GM21619 (cell line): ENCODE measurements at regions not wholly inside any gene's neighbourhood (a gene's known extent, or its start where the extent isn't known, plus 50 kb on each side); places are given as distances from the start of the nearest gene placed in this dataset.

Experiments used
- ATAC-seq: cut with Tn5 transposase; IDR thresholded peaks from one replicate; pipeline ENCODE4 v1.9.1; 2021; ENCODE audit not compliant: unreplicated experiment

DNA sequence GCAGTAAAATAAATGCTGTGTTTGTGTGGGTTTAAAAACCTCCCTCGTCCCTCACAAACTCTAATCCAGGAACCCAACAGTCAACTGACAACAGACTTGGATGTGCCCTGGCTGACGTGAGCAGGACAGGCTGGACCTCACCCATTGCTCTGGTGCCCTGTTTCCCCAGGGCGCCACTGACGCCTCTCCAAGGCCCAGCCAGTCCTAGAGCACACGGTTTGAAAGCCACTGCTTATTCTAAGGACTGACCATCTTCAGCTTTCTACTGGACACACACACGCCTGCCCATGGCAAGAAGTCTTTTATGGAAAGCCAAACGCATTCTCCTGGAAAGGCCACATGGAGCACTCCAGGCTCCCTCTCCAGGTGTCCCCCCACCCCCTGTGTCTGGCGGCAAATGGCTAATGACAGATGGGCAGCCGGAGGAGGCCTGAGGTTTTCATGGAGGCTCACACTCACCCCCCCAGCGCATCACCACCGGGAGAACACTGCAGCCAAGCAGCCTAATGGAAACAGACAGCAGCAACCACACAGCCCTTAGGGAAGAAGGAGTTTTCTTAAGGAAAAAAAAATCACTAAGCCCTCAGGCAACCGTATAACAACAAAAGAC lies 319.2 kb downstream of the SOX9 start:
- no peak for ATAC-seq

DNA sequence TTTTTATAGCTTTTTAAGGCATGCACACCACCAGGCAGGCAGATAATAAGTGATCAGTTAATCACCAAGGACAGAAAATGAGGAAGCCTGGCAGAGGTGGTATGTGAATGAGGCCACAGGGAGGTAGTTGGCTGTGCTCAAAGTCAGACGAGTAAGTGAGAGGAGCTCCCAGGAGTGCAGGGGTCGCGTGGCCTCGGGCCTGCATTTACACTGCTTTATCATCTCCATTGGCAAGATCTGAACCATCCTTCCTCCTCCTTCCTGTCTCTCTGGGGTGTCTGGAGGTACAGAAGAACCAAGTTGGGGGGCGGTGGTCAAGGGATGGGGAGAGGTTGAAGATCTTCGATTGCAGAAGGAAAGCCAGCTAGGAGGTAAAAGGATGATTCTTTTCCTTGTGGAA lies 320.1 kb downstream of the SOX9 start:
- ATAC-seq, result no peak

DNA sequence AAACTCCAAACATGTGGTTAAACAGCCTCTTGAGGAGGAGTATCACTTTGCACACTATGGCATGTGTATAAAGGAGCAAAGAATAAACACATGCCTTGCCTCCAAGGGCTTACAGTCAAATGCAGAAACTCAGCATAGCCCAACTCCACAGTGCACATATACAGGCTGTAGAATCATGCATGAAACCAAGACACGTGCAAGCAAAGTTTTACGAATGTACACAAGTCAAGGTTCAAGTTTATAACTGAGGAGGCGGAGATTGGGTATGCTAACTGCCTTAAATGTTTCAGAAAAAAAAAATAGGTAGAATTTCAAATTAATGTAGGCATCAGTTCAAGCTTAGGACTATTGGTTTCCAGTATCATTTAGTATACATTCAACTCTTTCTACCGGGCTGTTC lies 321.1 kb downstream of the SOX9 start:
- ATAC-seq, result no peak

DNA sequence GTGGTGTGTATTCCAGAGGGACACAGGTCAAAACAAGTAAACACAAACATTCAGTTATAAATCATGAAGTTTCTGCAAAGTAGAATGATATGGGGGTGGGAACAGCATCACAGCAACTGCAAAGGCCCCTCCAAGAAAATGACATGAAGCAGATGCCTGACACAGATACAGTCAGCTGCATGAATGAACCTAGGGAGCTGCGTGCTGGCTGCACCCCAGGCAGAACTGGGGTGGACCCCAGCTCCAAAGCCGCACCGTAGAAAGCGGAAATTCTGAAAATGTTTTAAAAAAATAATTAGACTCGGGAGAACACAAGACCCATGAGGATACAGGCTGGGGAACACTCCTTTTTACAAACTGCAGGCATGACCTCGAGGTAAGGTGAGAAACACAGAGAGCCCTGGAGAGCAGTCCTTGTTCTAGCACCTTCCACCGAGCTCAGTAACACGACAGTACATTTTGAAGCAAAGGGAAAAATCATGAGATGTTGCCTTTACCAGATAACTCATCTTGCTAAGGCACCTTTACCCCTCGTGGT lies 323.8 kb downstream of the SOX9 start:
- no peak for ATAC-seq

DNA sequence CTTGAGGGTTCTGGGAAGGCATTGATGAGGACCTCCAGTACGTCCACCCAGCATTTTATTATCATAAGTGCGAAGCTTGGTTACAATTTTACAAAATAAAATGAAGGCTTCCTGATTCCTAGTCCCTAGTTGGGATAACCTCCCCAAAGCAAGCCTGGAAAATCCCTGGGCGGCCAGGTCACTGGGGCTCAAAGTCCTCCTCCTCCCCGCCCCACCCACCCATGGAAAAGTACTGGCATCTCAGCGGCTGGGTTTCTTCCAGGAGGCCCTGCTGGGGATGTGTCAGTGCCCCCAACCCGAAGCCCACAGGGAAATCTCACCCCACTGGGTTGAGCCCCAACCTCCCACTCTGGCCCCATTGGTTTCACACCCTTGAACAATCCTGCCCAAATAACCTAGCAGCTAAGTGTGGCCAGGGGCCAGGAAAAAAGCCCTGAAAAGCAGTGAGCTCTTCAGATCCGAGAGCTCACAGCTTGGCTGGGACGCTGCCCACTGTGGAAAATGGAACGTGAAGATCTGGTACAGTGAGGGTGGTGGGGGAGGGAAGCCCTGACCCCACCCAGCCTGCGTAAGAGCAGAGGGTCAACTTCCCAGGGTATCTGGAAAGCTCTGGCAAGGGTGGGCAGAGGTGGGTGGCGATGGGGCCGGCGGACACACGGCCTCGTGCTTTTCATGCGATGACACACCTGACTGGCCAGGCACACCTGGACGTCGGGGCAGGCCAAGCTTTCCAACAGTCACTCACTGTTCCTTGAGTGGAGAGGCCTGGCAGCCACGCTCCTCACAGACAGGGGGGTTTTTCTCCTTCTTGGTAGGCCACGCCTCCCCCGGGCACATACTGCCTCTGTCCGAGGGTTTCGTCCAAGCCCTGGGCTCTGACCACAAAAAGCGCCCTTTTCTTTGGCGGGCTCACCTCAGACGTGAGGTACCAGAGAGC lies 324.5 kb downstream of the SOX9 start:
- ATAC-seq, result no peak

DNA sequence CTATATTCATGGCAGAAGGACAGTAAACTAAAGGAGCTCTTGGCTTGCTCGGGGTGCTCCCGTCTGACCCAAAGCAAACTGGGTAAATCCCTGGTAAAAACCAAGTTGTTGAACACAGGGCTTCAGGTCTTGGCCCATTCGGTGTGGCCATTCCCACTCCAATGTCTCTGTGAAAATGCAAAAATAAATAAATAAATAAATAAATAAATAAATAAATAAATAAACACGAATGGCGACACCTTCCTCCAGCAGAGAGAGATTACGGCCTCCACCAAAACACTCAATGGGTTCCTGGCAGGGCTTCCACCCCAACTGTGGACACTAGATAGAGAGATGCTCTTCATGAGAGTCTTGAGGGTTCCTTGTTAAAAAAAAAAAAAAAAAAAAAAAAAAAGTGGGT lies 325.3 kb downstream of the SOX9 start:
- no peak for ATAC-seq

DNA sequence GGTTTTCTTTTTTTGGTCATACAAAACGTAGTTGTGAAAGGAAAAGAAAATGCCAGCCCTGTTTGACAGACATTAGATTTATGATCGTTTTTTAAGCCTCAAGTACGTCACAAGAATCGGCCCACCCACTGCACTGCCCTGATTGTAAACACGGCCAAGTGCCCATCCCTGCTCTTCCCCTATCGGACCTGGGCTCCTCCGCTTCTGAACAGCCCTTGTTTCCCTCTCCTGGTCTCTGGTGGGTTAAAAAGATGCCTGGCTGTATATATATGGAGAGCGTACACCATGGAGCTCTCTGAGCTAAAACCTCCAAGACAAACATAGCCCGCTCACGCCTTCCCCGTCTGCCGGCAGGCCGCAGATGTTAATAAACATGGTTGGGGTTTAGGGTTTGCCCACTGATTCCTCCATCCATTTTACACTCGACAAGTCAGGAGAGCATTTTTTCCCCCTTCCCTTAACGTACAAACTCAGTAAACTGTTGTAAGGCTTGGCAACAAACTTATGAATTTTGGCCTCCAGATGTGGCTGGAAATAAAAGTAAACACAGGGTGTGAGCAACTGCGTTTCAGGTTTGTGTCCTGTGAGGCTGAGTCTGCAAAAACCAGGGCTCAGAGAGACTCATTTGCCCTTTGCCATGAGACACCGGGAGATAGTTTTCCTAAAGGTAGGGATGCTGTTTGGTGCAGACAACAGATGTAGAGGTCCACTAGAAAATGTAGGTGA lies 325.9 kb downstream of the SOX9 start:
- ATAC-seq, result no peak

DNA sequence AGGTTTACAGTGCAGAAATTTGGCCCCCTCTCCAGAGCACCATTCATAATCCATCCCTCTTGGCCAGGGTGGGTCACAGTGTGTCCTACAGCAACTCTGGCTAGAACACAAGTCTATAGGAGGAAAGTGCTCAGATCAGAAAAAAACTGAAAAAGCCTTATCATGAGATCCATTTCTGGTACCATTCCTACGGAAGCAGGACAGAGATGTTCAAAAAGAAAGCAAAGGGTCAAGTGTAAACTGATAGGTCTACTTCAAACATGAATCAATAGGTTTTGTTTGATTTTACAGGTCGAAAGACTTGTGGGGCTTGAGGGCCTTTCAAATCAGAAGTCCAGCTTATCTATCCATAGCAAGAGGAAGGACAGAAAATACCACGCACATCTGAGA lies 326.4 kb downstream of the SOX9 start:
- no peak for ATAC-seq

DNA sequence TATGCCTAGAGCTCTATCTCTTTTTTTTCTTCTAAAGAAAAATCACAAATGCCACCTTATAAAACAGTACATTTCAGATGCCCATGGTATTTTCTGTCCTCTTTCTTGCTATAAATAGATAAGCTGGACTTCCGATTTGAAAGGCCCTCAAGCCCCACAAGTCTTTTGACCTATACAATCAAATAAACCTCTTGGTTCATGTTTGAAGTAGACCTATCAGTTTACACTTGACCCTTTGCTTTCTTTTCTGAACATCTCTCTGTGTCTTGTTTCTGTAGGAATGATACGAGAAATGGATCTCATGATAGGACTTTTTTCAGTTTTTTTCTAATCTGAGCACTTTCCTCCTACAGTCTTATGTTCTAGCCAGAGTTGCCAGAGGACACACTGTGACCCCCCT lies 327.2 kb downstream of the SOX9 start:
- no peak for ATAC-seq

DNA sequence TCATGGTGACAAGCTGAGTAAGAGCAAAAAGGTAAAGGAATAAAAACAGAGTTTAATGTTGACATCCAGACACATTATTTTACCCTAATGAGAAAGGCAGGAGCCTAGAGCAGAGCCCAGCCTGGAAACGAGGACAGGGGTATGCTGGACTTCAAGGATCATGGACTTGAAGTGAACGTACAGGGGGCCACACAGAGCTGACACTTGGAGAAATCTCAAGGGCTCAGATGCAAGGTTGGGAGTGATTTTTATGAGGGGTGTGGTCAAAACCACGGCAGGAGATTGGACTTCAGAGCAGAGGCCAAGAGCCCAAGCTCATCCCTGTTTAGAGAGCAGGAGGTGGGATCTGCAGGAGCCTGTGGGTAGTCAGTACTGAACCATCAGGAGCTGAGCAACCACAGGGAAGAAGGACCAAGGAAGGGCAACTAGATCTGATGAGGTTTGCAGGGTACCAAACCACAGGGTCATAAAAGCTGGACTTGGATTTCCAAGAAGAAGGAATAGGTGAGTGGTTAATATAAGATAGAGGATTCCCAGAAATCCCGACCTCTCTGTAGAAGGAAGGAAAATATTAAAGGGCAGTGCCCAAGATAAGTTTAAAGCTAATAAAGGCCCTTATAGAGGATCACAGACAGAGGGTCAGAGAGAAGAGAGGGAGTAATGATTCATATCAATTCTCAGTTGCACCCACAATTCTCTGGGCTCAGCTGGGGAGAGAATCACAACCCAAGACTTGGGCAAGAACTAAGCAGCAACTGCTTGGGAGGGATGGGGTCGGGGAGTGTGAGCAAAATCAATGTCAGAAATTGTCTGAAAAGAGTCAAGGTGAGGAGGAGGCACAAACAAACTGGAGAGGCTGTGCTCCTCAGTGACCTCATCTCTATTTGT lies 331.7 kb downstream of the SOX9 start:
- ATAC-seq, result peak; percentile 53

DNA sequence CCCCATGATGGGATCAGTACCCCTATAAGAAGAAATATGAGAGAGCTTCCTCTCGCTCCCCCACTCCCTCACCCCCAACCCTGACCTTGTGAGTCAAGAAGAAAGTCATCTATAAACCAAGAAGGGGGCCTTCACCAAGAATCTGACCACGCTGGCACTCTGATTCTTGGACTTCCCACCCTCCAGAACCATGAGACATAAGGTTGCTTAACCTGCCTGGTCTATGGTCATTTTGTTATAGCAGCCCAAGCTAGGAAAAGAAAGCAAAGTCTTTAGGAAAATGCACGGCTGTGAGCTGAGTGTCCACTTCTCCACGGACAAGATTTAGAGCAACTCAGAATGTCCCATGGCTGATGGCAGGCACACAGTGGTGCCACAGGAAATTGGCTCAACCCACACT lies 333.5 kb downstream of the SOX9 start:
- ATAC-seq, result no peak

DNA sequence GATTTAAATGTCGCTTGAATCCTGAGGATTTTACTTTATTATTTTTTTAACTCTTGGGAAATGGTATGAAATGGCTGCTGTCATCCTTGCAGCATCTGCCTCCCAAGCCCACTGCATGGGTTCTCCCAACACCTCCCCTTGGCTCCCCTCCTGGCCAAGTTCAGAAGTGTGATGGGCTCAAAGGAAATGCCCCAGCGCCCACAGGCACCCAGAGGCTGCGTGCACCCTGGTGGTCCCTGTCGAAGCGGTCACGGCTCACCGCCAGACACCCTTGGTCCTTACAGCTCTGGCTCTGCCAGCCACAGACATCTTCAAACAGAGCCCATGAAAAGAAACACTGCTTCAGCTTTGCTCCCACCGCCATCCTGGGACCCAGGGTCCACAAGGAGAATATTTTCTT lies 334.7 kb downstream of the SOX9 start:
- ATAC-seq, result no peak

DNA sequence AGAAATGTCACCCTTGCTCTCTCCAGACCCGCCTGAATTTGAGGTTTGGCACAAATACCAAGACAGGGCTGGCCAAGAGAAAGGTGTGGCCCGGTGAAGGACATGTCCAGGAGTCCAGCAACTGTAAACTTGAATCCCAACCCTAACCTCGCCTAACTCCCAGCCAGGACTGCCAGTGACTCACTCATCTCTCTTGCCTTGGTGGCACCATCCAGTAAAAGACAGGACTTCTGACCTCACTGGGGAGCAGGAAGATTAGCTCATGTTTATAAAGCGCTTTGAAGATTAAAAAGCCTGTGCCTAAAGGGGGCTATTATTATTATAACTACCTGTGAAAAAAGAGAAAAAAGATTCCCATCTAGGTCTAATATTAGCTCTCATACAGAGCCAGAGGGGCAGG lies 335.3 kb downstream of the SOX9 start:
- ATAC-seq, result no peak

DNA sequence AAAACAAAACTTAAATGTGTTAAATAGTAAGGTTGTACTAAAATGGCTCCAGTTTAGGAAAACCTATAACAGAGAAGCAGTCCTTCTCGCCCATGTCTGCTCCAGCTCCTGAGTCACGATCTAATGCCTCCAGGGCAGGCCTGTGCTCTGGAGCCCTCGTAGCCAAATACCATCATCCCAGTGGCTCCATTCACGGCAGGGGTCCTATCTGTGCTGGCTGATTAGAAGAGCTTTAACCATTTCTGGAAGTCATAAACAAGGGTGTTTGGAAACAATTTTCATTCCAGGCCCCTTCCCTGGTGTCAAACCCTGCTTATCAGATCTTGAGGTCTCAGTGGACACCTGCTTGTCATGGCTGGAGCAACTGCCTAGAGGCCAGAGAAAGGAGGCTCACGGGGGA lies 336.9 kb downstream of the SOX9 start:
- no peak for ATAC-seq

DNA sequence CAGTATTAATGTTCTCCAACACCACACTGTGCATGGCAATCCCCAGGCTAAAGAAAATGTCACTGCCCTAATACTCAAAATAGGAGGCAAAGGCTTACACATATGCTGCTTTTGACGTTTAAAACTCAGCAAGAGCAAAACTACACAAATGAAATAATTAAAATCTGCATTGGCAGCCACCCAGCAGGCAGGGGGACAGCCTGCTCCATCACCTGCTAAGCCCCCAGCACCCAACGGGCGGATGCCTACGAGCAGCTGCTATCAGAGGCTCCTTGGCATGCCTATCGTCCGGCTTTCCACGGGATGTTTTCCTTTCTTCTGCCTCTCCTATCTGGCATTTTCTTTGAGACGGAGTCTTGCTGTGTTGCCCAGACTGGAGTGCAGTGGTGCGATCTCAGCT lies 337.5 kb downstream of the SOX9 start:
- ATAC-seq, result no peak

DNA sequence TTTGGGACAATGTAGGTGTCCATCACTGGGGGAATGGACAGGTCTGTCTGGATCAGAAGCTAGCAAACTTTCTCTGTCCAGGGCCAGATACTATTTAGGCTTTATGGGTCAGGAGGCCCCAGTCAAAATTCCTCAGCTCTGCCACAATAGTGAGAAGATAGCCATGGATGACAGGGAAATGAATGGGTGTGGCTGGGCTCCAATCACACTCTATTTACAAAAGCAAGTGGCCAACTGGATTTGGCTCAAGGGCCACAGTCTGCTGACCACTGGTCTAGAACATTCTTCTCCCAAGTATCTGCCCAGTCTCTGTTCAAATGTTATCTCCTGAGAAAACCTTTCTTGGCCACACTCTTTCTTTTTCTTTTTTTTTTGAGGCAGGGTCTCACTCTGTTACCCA lies 339.9 kb downstream of the SOX9 start:
- no peak for ATAC-seq

DNA sequence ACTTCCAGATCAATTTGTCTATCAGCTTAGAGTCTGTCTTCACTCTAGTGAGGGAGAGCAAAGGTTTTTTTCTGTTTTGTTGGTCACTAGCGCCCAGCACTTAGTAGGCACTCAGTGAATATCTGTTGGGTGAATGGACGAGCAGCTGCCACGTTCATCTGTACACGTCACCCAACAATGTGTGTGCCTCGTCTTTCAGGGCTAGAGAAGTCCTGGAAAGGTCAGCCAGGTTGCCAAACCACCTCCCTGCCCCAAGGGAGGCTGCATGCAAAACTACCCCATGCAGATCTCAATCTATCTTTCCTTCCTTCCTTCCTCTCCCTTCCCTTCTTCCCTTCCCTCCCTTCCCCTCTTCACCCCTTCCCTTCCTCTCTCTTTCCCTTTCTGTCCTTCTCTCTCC lies 340.9 kb downstream of the SOX9 start:
- no peak for ATAC-seq

DNA sequence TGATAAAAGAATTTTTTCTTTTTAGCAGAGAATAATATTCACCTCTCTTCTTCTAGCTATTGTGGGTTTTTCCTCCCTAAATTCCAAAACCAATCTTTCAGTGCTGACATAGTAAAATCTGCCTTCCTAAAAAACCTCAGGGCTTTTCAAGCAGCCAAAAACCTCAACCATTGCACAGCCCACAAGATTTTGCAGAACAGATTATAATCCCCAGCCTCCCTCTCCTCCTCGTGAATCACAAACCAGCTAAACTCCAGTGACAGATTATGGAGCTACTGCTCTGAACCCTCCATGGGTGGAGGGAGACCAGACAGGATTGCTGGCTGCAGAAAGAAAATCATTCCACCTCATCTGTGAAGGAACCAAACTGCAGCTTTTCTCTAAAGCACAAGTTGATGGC lies 341.6 kb downstream of the SOX9 start:
- no peak for ATAC-seq

DNA sequence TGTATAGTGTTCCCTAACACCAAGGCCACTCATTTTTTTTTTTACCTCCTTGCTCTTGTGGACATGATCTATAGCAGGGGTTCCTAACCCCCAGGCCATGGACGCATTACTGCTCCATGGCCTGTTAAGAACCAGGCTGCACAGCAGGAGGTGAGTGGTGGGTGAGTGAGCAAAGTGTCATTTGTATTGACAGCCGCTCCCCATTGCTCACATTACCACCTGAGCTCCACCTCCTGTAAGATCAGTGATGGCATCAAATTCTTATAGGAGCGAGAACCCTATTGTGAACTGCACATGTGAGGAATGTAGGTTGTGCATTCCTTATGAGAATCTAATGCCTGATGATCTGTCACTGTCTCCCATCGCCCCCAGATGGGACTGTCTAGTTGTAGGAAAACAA lies 342.0 kb downstream of the SOX9 start:
- ATAC-seq, result no peak

DNA sequence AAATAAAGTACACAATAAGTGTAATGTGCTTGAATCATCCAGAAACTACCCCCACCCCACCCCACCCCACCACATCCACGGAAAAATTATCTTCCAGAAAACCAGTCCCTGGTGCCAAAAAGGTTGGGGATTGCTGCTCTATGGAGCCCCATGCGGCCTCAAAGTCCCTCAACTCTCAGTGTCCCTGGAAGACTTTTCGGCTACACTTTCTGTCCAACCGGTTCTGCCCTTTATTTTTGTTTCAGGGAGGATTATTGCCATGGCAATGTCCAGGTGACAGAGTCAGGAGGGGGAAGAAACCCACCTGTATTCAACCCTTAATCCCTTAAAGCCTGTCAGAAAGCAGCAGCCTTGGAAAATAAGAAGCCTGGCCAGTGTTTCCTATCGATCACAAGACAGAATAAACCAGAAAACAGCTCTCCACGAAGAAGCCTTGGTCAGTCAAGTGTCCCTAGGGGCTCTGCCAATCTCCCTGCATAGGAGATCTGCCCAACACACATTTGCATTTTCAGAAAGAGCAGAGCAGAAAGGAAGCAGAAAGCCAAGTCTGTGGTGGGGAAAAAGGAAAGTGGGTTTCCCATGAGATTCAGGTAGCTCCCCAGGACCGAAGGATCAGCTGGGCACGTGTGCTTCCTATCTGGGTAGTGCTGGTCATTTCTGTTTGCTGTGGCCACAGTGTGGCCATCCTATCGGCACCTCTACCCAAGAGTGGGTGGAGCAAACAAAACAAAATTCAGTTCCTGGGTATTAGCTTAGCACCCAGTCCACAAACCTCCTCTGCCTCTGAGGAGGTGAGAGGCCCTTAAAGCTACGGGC lies 342.7 kb downstream of the SOX9 start:
- ATAC-seq, result peak; percentile 35
